ENCODE measurements at regions not wholly inside any gene's neighbourhood (a gene's known extent, or its start where the extent isn't known, plus 50 kb on each side); places are given as distances from the start of the nearest gene placed in this dataset.

DNA sequence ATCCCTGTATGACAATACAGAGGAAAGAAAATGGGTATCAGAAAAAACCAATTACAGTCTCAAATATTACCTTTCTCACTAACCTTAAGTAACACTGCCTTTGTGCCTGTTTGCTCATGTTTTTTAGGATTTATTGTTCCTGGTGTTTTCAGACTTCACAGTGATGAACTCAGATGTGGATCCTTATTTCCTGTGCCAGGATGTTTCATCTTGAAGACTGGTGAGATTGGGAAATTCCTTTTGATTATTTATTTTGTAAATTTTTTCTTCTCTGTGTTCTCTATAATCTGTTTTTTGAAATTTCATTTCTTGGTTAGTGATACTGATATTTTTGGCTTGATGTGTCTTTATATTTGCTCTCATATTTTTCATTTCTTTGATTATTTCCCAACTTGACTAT lies 142.4 kb upstream of the GRIN3A start:
- no peaks in the 10 kb centered on the region for H3K27me3 ChIP-seq (ENCODE audit: insufficient read depth, low read depth, severe bottlenecking)
- TF ChIP-seq CTCF (IDR thresholded peaks at IDR 0.05; ENCODE audit: low read depth, low read length), result no peak
- no peak for DNase-seq
- no peak overlapping the region for H3K27ac ChIP-seq
- no peak overlapping the region for H3K4me3 ChIP-seq (ENCODE audit: low read depth, low read length)
- H3K9me3 ChIP-seq (ENCODE audit: severe bottlenecking), result no peaks in the 10 kb centered on the region
- H3K36me3 ChIP-seq, result no peaks in the 10 kb centered on the region

GRCh38 chr9:101878734-101879133 lies 140.3 kb upstream of the GRIN3A start:
- no peak for DNase-seq
- Histone ChIP-seq H3K36me3 (no peaks in the 10 kb centered on the region), H3K27me3 (ENCODE audit: insufficient read depth, low read depth, severe bottlenecking) (no peaks in the 10 kb centered on the region), H3K27ac (no peak overlapping the region), H3K9me3 (ENCODE audit: severe bottlenecking) (no peaks in the 10 kb centered on the region), H3K4me3 (ENCODE audit: low read depth, low read length) (no peak overlapping the region)
- TF ChIP-seq CTCF (IDR thresholded peaks at IDR 0.05; ENCODE audit: low read depth, low read length), result no peak

GRCh38 chr9:101877439-101877838 lies 139.0 kb upstream of the GRIN3A start:
- no peak for DNase-seq
- no peak for TF ChIP-seq CTCF (IDR thresholded peaks at IDR 0.05; ENCODE audit: low read depth, low read length)
- Histone ChIP-seq H3K9me3 (ENCODE audit: severe bottlenecking) (no peaks in the 10 kb centered on the region), H3K27me3 (ENCODE audit: insufficient read depth, low read depth, severe bottlenecking) (no peaks in the 10 kb centered on the region), H3K4me3 (ENCODE audit: low read depth, low read length) (no peak overlapping the region), H3K27ac (no peak overlapping the region), H3K36me3 (no peaks in the 10 kb centered on the region)

DNA sequence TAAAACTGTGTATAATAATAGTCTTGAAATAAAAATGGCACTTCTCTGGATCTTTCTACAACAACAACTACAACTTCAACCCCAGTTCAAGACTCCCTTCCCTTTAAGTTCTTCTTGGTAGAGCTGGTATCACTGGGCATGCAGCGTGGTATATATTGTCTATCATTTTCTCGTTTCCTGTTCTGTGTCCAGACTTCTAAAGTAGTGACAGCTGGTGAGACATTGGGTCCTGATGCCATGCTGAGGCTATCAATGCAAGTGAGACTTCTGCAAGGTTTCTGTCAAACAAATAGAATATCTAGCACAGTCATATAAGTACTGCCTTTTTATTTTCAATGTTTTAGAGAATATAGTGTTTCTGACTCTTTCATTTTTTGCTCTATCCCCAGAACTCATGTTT lies 123.0 kb upstream of the GRIN3A start:
- H3K27me3 ChIP-seq (ENCODE audit: insufficient read depth, low read depth, severe bottlenecking), result no peaks in the 10 kb centered on the region
- H3K9me3 ChIP-seq (ENCODE audit: severe bottlenecking), result no peaks in the 10 kb centered on the region
- H3K27ac ChIP-seq, result no peak overlapping the region
- no peak overlapping the region for H3K4me3 ChIP-seq (ENCODE audit: low read depth, low read length)
- DNase-seq, result no peak
- TF ChIP-seq CTCF (IDR thresholded peaks at IDR 0.05; ENCODE audit: low read depth, low read length), result no peak
- H3K36me3 ChIP-seq, result no peaks in the 10 kb centered on the region

DNA sequence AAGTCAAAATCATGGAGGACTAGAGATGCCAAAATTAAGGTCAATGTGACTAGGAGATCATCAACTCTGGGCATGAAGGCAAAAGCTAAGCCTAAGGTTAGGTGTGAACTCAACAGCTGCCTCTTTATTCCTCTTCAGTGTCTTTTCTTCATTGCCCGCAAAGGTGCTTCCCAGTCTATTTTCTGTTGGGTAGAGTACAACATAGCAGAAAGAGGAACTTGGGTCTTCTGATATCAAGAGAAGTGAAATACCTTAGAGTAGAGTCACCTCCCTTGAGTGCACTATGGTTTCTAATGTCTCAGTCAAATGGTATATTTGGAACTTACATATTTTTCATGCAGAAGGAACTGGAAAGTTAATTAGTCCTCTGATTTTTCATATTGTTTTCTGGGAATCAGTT lies 122.5 kb upstream of the GRIN3A start:
- no peak for DNase-seq
- no peak overlapping the region for H3K27ac ChIP-seq
- no peak for TF ChIP-seq CTCF (IDR thresholded peaks at IDR 0.05; ENCODE audit: low read depth, low read length)

DNA sequence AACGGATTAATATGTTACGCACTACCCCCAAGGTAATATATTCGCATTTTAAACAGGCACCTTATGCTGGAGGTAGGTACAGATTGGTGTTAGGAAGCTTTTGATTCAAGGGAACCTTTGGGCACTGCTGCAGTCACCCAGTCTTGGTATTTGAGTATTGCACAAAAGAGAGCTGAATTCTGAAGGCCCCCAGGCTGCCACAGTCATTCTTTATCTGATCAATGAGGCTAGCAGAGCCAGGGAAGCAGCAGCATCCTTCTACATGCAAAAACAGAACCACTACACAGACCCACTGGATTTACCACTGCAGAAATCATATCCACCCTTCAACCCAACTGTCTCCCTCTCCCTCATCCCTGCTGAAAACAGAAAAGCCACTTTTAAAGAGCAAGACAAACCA lies 121.2 kb upstream of the GRIN3A start:
- no peak for TF ChIP-seq CTCF (IDR thresholded peaks at IDR 0.05; ENCODE audit: low read depth, low read length)
- H3K36me3 ChIP-seq, result no peaks in the 10 kb centered on the region
- H3K27ac ChIP-seq, result no peak overlapping the region
- no peaks in the 10 kb centered on the region for H3K9me3 ChIP-seq (ENCODE audit: severe bottlenecking)
- DNase-seq, result no peak
- H3K4me3 ChIP-seq (ENCODE audit: low read depth, low read length), result no peak overlapping the region
- H3K27me3 ChIP-seq (ENCODE audit: insufficient read depth, low read depth, severe bottlenecking), result no peaks in the 10 kb centered on the region

More for the DNA sequence above, 122.5 kb upstream of the GRIN3A start:
- no peaks in the 10 kb centered on the region for H3K27me3 ChIP-seq (ENCODE audit: insufficient read depth, low read depth, severe bottlenecking)
- H3K4me3 ChIP-seq (ENCODE audit: low read depth, low read length), result no peak overlapping the region
- H3K9me3 ChIP-seq (ENCODE audit: severe bottlenecking), result no peaks in the 10 kb centered on the region
- H3K36me3 ChIP-seq, result no peaks in the 10 kb centered on the region

Measured in WERI-Rb-1 (cell line).